GM23338 (cell line): ENCODE measurements at regions not wholly inside any gene's neighbourhood (a gene's known extent, or its start where the extent isn't known, plus 50 kb on each side); places are given as distances from the start of the nearest gene placed in this dataset.

Source experiments
- ATAC-seq: fragments of 200-7000 bp; cut with Tn5 transposase; 3 replicates; pipeline ENCODE4 v1.9.1; 2020
- DNase-seq: peaks from one replicate; pipeline ENCODE4 v3.0.0-alpha.2; 2015; ENCODE audit warnings: low spot score
- H2AFZ ChIP-seq: fragments of 200-600 bp; sonication (generic); 2 replicates; pipeline ENCODE4 v1.8.0; 2016; ENCODE audit warnings: antibody characterized with exemption, mild to moderate bottlenecking, moderate library complexity
- H3F3A ChIP-seq: fragments of 200-600 bp; sonication (generic); replicated peaks from 2 replicates; pipeline ENCODE4 v1.8.0; 2017; ENCODE audit warnings: antibody characterized with exemption, mixed run types, low read depth
- H3K27ac ChIP-seq: fragments of 200-600 bp; sonication (generic); 2 replicates; pipeline ENCODE4 v1.6.1; 2016; ENCODE audit warnings: low read depth
- H3K27me3 ChIP-seq: fragments of 200-600 bp; sonication (generic); 2 replicates; pipeline ENCODE4 v1.8.0; 2016; ENCODE audit warnings: mild to moderate bottlenecking, mixed run types, moderate library complexity; ENCODE audit not compliant: insufficient read depth
- H3K36me3 ChIP-seq: fragments of 200-600 bp; sonication (generic); 2 replicates; pipeline ENCODE4 v1.8.0; 2016; ENCODE audit warnings: mild to moderate bottlenecking; ENCODE audit not compliant: insufficient read depth
- H3K4me1 ChIP-seq: fragments of 200-600 bp; sonication (generic); 2 replicates; pipeline ENCODE4 v1.8.0; 2016; ENCODE audit warnings: mild to moderate bottlenecking, moderate library complexity; ENCODE audit not compliant: insufficient read depth
- H3K4me2 ChIP-seq: fragments of 200-600 bp; sonication (generic); 2 replicates; pipeline ENCODE4 v1.7.1; 2017; ENCODE audit warnings: mixed run types
- H3K4me3 ChIP-seq: fragments of 200-600 bp; sonication (generic); 2 replicates; pipeline ENCODE4 v1.6.1; 2016; ENCODE audit warnings: mixed run types
- H3K79me2 ChIP-seq: fragments of 200-600 bp; sonication (generic); replicated peaks from 2 replicates; pipeline ENCODE4 v1.8.0; 2017; ENCODE audit warnings: mild to moderate bottlenecking; ENCODE audit not compliant: insufficient read depth
- H3K9me2 ChIP-seq: fragments of 200-600 bp; sonication (generic); 2 replicates; pipeline ENCODE4 v1.8.0; 2017; ENCODE audit not compliant: insufficient read depth
- H4K20me1 ChIP-seq: fragments of 200-600 bp; sonication (generic); replicated peaks from 2 replicates; pipeline ENCODE4 v1.8.0; 2017; ENCODE audit warnings: mild to moderate bottlenecking; ENCODE audit not compliant: insufficient read depth
- H3K27ac Mint-ChIP-seq: 2 replicates; pipeline ENCODE4 v1.8.0; 2020; ENCODE audit warnings: inconsistent platforms, mild to moderate bottlenecking, moderate library complexity, mixed read lengths
- H3K27me3 Mint-ChIP-seq: 3 replicates; pipeline ENCODE4 v1.8.0; 2022; ENCODE audit warnings: low read depth, mild to moderate bottlenecking, moderate library complexity, mixed read lengths, inconsistent platforms; ENCODE audit not compliant: insufficient read depth, poor library complexity
- H3K36me3 Mint-ChIP-seq: 3 replicates; pipeline ENCODE4 v1.8.0; 2021; ENCODE audit warnings: low read depth, mild to moderate bottlenecking, inconsistent platforms, moderate library complexity, mixed read lengths
- H3K4me1 Mint-ChIP-seq: 3 replicates; pipeline ENCODE4 v1.8.0; 2020; ENCODE audit warnings: mild to moderate bottlenecking, inconsistent platforms, mixed read lengths
- H3K4me3 Mint-ChIP-seq: 3 replicates; pipeline ENCODE4 v1.8.0; 2021; ENCODE audit warnings: moderate library complexity, mild to moderate bottlenecking, inconsistent platforms, mixed read lengths
- H3K9me3 Mint-ChIP-seq: 3 replicates; pipeline ENCODE4 v1.8.0; 2020; ENCODE audit warnings: moderate library complexity, mild to moderate bottlenecking, inconsistent platforms, mixed read lengths
- CREB1 ChIP-seq: fragments of 250-450 bp; sonication (Bioruptor Pico); IDR thresholded peaks from 2 replicates; pipeline ENCODE4 v1.5.0; 2020; ENCODE audit warnings: low read depth, mild to moderate bottlenecking, moderate library complexity
- EZH2 ChIP-seq: fragments of 200-600 bp; sonication (generic); IDR thresholded peaks from one replicate; pipeline ENCODE4 v1.8.0; 2017; ENCODE audit warnings: antibody characterized with exemption, mild to moderate bottlenecking, low read depth; ENCODE audit not compliant: unreplicated experiment
- EZH2phosphoT487 ChIP-seq: fragments of 200-600 bp; sonication (generic); IDR thresholded peaks from one replicate; pipeline ENCODE4 v1.8.1; 2018; ENCODE audit warnings: antibody characterized with exemption; ENCODE audit not compliant: unreplicated experiment
- NANOG ChIP-seq: IDR thresholded peaks from 2 replicates; pipeline ENCODE4 v1.6.1; 2016; ENCODE audit warnings: antibody characterized with exemption, borderline replicate concordance
- POLR2AphosphoS5 ChIP-seq: IDR thresholded peaks from 2 replicates; pipeline ENCODE4 v1.6.1; 2016; ENCODE audit warnings: antibody characterized with exemption, low read depth
- ZNF114 ChIP-seq: fragments of 250-450 bp; sonication (Bioruptor Pico); IDR thresholded peaks from 2 replicates; pipeline ENCODE4 v1.5.0; 2020; ENCODE audit warnings: mild to moderate bottlenecking, moderate library complexity
- ZNF331 ChIP-seq: fragments of 250-450 bp; sonication (Bioruptor Pico); IDR thresholded peaks from 2 replicates; pipeline ENCODE4 v1.5.0; 2020; ENCODE audit warnings: low read depth, mild to moderate bottlenecking, moderate library complexity
- ZNF462 ChIP-seq: fragments of 250-450 bp; sonication (Bioruptor Pico); IDR thresholded peaks from 2 replicates; pipeline ENCODE4 v1.5.0; 2020; ENCODE audit warnings: mild to moderate bottlenecking, moderate library complexity
- TF ChIP-seq, protein P1 (sequence below), 2 experiments: fragments of 200-600 bp in 1 of 2; sonication (generic) in 1 of 2; conservative IDR thresholded peaks; 2 replicates each; pipeline versions ENCODE4 v1.5.1 to v1.6.1; 2016 to 2017; ENCODE audit warnings: antibody characterized with exemption in 2 of 2, low read depth in 2 of 2, mild to moderate bottlenecking in 2 of 2, moderate library complexity in 1 of 2
- TF ChIP-seq, protein P2 (sequence below): IDR thresholded peaks from 2 replicates; pipeline ENCODE4 v1.6.1; 2016; ENCODE audit warnings: antibody characterized with exemption

- no peaks in the 10 kb centered on the region for H3K36me3 Mint-ChIP-seq
- H3F3A ChIP-seq, result no peaks in the 10 kb centered on the region
- H4K20me1 ChIP-seq, result no peaks in the 10 kb centered on the region
- no peak overlapping the region for H3K4me3 ChIP-seq
- H3K9me2 ChIP-seq, result no peaks in the 10 kb centered on the region
- H3K79me2 ChIP-seq, result no peaks in the 10 kb centered on the region
- H3K36me3 ChIP-seq, result no peaks in the 10 kb centered on the region
- H3K27ac ChIP-seq, result no peak overlapping the region
- no peak overlapping the region for H3K27ac Mint-ChIP-seq
- DNase-seq (no peak), ATAC-seq (no peak)
- H3K27me3 ChIP-seq, result no peaks in the 10 kb centered on the region
- H3K27me3 Mint-ChIP-seq, result peaks cover 1% of the 10 kb centered on the region
- no peak overlapping the region for H3K4me3 Mint-ChIP-seq
- H3K4me2 ChIP-seq, result no peak overlapping the region
- no peaks in the 10 kb centered on the region; the same call in 2 of the 3 replicates for H3K9me3 Mint-ChIP-seq
- TF ChIP-seq, protein P1, sequence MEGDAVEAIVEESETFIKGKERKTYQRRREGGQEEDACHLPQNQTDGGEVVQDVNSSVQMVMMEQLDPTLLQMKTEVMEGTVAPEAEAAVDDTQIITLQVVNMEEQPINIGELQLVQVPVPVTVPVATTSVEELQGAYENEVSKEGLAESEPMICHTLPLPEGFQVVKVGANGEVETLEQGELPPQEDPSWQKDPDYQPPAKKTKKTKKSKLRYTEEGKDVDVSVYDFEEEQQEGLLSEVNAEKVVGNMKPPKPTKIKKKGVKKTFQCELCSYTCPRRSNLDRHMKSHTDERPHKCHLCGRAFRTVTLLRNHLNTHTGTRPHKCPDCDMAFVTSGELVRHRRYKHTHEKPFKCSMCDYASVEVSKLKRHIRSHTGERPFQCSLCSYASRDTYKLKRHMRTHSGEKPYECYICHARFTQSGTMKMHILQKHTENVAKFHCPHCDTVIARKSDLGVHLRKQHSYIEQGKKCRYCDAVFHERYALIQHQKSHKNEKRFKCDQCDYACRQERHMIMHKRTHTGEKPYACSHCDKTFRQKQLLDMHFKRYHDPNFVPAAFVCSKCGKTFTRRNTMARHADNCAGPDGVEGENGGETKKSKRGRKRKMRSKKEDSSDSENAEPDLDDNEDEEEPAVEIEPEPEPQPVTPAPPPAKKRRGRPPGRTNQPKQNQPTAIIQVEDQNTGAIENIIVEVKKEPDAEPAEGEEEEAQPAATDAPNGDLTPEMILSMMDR (conservative IDR thresholded peaks at IDR 0.05; ENCODE audit: low read depth in 2 of 2), result no peak
- TF ChIP-seq, protein P2, sequence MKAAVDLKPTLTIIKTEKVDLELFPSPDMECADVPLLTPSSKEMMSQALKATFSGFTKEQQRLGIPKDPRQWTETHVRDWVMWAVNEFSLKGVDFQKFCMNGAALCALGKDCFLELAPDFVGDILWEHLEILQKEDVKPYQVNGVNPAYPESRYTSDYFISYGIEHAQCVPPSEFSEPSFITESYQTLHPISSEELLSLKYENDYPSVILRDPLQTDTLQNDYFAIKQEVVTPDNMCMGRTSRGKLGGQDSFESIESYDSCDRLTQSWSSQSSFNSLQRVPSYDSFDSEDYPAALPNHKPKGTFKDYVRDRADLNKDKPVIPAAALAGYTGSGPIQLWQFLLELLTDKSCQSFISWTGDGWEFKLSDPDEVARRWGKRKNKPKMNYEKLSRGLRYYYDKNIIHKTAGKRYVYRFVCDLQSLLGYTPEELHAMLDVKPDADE, result no peak
- no peak for TF ChIP-seq POLR2AphosphoS5
- TF ChIP-seq ZNF462 (CRISPR knock-in tag), result no peak
- TF ChIP-seq ZNF331 (CRISPR knock-in tag), result no peak
- no peak for TF ChIP-seq NANOG
- TF ChIP-seq ZNF114 (CRISPR knock-in tag), result no peak
- TF ChIP-seq EZH2phosphoT487, result no peak
- TF ChIP-seq EZH2, result no peak
- no peak for TF ChIP-seq CREB1 (CRISPR knock-in tag)
- no peaks in the 10 kb centered on the region for H3K4me1 ChIP-seq
- H3K4me1 Mint-ChIP-seq, result no peaks in the 10 kb centered on the region
- H2AFZ ChIP-seq, result no peak overlapping the region
Measured at GRCh38 chrX:97672608-97673007, 788.9 kb downstream of the RPA4 start.
